ENCODE measurements at regions not wholly inside any gene's neighbourhood (a gene's known extent, or its start where the extent isn't known, plus 50 kb on each side); places are given as distances from the start of the nearest gene placed in this dataset.

GRCh38 chr3:16658004-16658924 is 53.0 kb upstream of the DAZL start:
- TF ChIP-seq CTCF (IDR thresholded peaks at IDR 0.05), result no peak

GRCh38 chr3:16658925-16659793 is 53.9 kb upstream of the DAZL start:
- no peak for TF ChIP-seq CTCF (IDR thresholded peaks at IDR 0.05)

GRCh38 chr3:16663854-16664712 is 58.9 kb upstream of the DAZL start:
- TF ChIP-seq CTCF (IDR thresholded peaks at IDR 0.05), result no peak

- TF ChIP-seq CTCF (IDR thresholded peaks at IDR 0.05), result no peak
Observed at GRCh38 chr3:16665282-16665741, 60.1 kb upstream of the DAZL start.

- TF ChIP-seq CTCF (IDR thresholded peaks at IDR 0.05), result no peak
Observed at GRCh38 chr3:16666206-16666605, 61.0 kb upstream of the DAZL start.

GRCh38 chr3:16667633-16668032 is 62.4 kb upstream of the DAZL start:
- no peak for TF ChIP-seq CTCF (IDR thresholded peaks at IDR 0.05)

All from LNCAP (cell line).